HFFc6 (cell line): ENCODE measurements at regions not wholly inside any gene's neighbourhood (a gene's known extent, or its start where the extent isn't known, plus 50 kb on each side); places are given as distances from the start of the nearest gene placed in this dataset.
"Not testable (repeated sequence)": the region's sequence is repeated elsewhere in the genome, so short reads cannot be mapped to it uniquely, and the experiment has no call there.

Source experiments
- DNase-seq: peaks from one replicate; pipeline ENCODE4 v3.0.0-alpha.2; 2018
- H3K27ac Mint-ChIP-seq: 2 replicates; pipeline ENCODE4 v1.8.0; 2020; ENCODE audit warnings: mild to moderate bottlenecking, mixed read lengths
- H3K27me3 Mint-ChIP-seq: 2 replicates; pipeline ENCODE4 v1.8.0; 2021; ENCODE audit warnings: mild to moderate bottlenecking, moderate library complexity, mixed read lengths; ENCODE audit not compliant: insufficient read depth
- H3K36me3 Mint-ChIP-seq: 2 replicates; pipeline ENCODE4 v1.8.0; 2021; ENCODE audit warnings: low read depth, mixed read lengths
- H3K4me1 Mint-ChIP-seq: 2 replicates; pipeline ENCODE4 v1.8.0; 2020; ENCODE audit warnings: low read depth, mixed read lengths
- H3K4me3 Mint-ChIP-seq: 2 replicates; pipeline ENCODE4 v1.8.0; 2020; ENCODE audit warnings: mild to moderate bottlenecking, moderate library complexity, mixed read lengths
- H3K9me3 Mint-ChIP-seq: 2 replicates; pipeline ENCODE4 v1.8.0; 2020; ENCODE audit warnings: mild to moderate bottlenecking, mixed read lengths
- CTCF ChIP-seq: fragments of 200-600 bp; sonication (generic); IDR thresholded peaks from 2 replicates; pipeline ENCODE4 v1.5.0; 2021; ENCODE audit warnings: antibody characterized with exemption, mild to moderate bottlenecking

DNA sequence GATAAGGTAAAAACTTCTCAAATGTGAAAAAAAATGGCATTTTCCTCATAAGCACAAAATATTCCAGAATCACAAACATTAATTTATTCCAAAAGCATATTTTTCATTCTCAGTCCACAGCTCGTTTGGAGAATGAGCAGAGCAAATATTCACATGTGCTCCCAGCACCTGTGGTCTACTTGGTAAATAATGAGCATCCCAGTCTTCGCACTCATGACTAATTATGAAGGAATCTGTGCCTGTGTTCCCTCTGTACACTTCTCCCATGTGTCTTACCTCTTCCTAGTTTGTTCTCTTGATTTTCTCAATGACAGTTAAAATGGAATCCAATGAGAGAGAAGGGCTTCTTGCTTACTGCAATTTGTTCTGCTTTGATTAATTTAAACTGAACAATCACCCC is 671.0 kb upstream of the SOX11 start:
- no peak for DNase-seq
- TF ChIP-seq CTCF: no peak
- Mint-ChIP-seq H3K27me3 (peaks cover 1% of the 10 kb centered on the region), H3K9me3 (peaks cover 81% of the 10 kb centered on the region), H3K36me3 (peaks cover 16% of the 10 kb centered on the region), H3K27ac (no peak overlapping the region), H3K4me1 (no peaks in the 10 kb centered on the region), H3K4me3 (no peak overlapping the region)

DNA sequence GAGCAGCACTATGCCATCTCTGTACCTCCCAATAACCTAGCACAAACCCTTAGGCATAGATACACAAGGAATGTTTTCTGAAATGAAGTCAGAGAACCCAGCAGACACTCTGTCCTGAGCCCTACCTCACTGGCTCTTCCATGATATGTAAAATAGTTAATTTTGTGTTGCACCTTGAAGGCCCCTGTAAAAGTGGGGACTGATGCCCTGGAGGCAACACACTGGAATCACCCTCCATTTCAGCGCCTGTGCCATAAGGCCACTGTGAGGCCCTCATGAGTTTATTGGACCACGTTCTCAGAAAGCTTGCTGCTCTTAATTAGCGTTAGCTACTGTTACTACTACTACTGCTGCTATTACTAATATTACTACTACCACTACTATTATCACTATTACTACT is 670.1 kb upstream of the SOX11 start:
- Mint-ChIP-seq H3K27me3 (peaks cover 1% of the 10 kb centered on the region), H3K36me3 (peaks cover 22% of the 10 kb centered on the region), H3K4me1 (no peaks in the 10 kb centered on the region), H3K4me3 (no peak overlapping the region), H3K27ac (no peak overlapping the region), H3K9me3 (peaks cover 90% of the 10 kb centered on the region)
- TF ChIP-seq CTCF: no peak
- DNase-seq: no peak

- DNase-seq, H3K4me1 Mint-ChIP-seq, H3K27me3 Mint-ChIP-seq: not testable (repeated sequence)
- peaks cover 90% of the 10 kb centered on the region for H3K9me3 Mint-ChIP-seq
- H3K36me3 Mint-ChIP-seq: peaks cover 23% of the 10 kb centered on the region
- H3K4me3 Mint-ChIP-seq: peak overlapping the region; percentile 9; the same call in 1 of the 2 replicates
- peak overlapping the region; percentile 44; the same call in 1 of the 2 replicates for H3K27ac Mint-ChIP-seq
Measured at GRCh38 chr2:5022708-5023635, 669.2 kb upstream of the SOX11 start.

GRCh38 chr2:5026571-5027234 is 665.5 kb upstream of the SOX11 start:
- peaks cover 23% of the 10 kb centered on the region for H3K36me3 Mint-ChIP-seq
- peaks cover 68% of the 10 kb centered on the region for H3K9me3 Mint-ChIP-seq
- no peak for DNase-seq
- no peak overlapping the region for H3K27ac Mint-ChIP-seq
- TF ChIP-seq CTCF: no peak
- H3K4me1 Mint-ChIP-seq: no peaks in the 10 kb centered on the region
- peaks cover 1% of the 10 kb centered on the region for H3K27me3 Mint-ChIP-seq
- H3K4me3 Mint-ChIP-seq: no peak overlapping the region

- no peak for TF ChIP-seq CTCF
- Mint-ChIP-seq H3K27ac (no peak overlapping the region), H3K9me3 (peaks cover 55% of the 10 kb centered on the region), H3K27me3 (peaks cover under 1% of the 10 kb centered on the region; the same call in 1 of the 2 replicates), H3K4me1 (no peaks in the 10 kb centered on the region), H3K4me3 (no peak overlapping the region), H3K36me3 (no peaks in the 10 kb centered on the region; the same call in 1 of the 2 replicates)
- no peak for DNase-seq
Measured at GRCh38 chr2:5035057-5035488, 657.1 kb upstream of the SOX11 start.

DNA sequence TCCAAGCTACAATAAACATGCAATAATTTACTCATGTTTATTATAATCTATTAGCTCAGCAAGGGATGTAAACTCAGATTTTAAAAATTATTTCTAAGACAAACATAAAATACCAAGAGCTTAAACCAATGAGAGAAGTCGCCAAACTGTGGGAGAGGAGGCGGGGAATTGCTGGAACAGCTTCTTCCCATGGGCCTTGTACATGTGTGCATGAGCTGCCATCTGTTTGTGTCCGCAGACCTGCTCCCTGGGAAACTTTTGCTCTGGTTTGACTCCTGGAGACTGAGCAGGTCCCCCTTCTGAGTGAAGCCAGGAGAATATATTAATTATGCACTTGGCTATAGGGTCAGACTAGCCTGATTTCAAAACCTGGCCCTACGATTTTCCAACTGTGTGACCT is 655.9 kb upstream of the SOX11 start:
- Mint-ChIP-seq H3K27me3 (peaks cover 1% of the 10 kb centered on the region; the same call in 1 of the 2 replicates), H3K4me3 (no peak overlapping the region), H3K4me1 (no peaks in the 10 kb centered on the region), H3K27ac (no peak overlapping the region), H3K9me3 (peaks cover 60% of the 10 kb centered on the region), H3K36me3 (no peaks in the 10 kb centered on the region; the same call in 1 of the 2 replicates)
- no peak for DNase-seq
- no peak for TF ChIP-seq CTCF
